ENCODE measurements at regions not wholly inside any gene's neighbourhood (a gene's known extent, or its start where the extent isn't known, plus 50 kb on each side); places are given as distances from the start of the nearest gene placed in this dataset.
"Not testable (repeated sequence)": the region's sequence is repeated elsewhere in the genome, so short reads cannot be mapped to it uniquely, and the experiment has no call there.

GRCh38 chr1:208975456-208975855 lies 608.1 kb upstream of the CAMK1G start:
- DNase-seq (ENCODE audit: insufficient read length, low spot score) = no peak
- TF ChIP-seq POLR2A (IDR thresholded peaks at IDR 0.05; ENCODE audit: low read depth, low read length) = no peak
- FAIRE-seq = no peak

- FAIRE-seq (no peak), DNase-seq (ENCODE audit: insufficient read length, low spot score) (no peak)
- TF ChIP-seq POLR2A (IDR thresholded peaks at IDR 0.05; ENCODE audit: low read depth, low read length) = no peak
These were observed 606.5 kb upstream of the CAMK1G start for GRCh38 chr1:208977012-208977411.

GRCh38 chr1:208977638-208978256 lies 605.8 kb upstream of the CAMK1G start:
- TF ChIP-seq POLR2A (IDR thresholded peaks at IDR 0.05; ENCODE audit: low read depth, low read length) = no peak
- peak; percentile 8 for DNase-seq (ENCODE audit: insufficient read length, low spot score)

GRCh38 chr1:208979776-208980175 lies 603.7 kb upstream of the CAMK1G start:
- FAIRE-seq (no peak), DNase-seq (ENCODE audit: insufficient read length, low spot score) (no peak)
- no peak for TF ChIP-seq POLR2A (IDR thresholded peaks at IDR 0.05; ENCODE audit: low read depth, low read length)

More at GRCh38 chr1:208977638-208978256, 605.8 kb upstream of the CAMK1G start:
- no peak for FAIRE-seq

- FAIRE-seq (peak; percentile 83), DNase-seq (ENCODE audit: insufficient read length, low spot score) (no peak)
These were observed 602.9 kb upstream of the CAMK1G start for GRCh38 chr1:208980605-208981004.

GRCh38 chr1:208985231-208985630 lies 598.3 kb upstream of the CAMK1G start:
- DNase-seq (ENCODE audit: insufficient read length, low spot score) = no peak
- TF ChIP-seq POLR2A (IDR thresholded peaks at IDR 0.05; ENCODE audit: low read depth, low read length) = no peak

More at GRCh38 chr1:208980605-208981004, 602.9 kb upstream of the CAMK1G start:
- TF ChIP-seq POLR2A (IDR thresholded peaks at IDR 0.05; ENCODE audit: low read depth, low read length) = no peak

GRCh38 chr1:208988811-208989222 lies 594.7 kb upstream of the CAMK1G start:
- TF ChIP-seq POLR2A (IDR thresholded peaks at IDR 0.05; ENCODE audit: low read depth, low read length) = no peak
- peak; percentile 32 for DNase-seq (ENCODE audit: insufficient read length, low spot score)
- FAIRE-seq = no peak

More at GRCh38 chr1:208985231-208985630, 598.3 kb upstream of the CAMK1G start:
- no peak for FAIRE-seq

GRCh38 chr1:208990456-208990855 lies 593.1 kb upstream of the CAMK1G start:
- FAIRE-seq (no peak), DNase-seq (ENCODE audit: insufficient read length, low spot score) (no peak)
- no peak for TF ChIP-seq POLR2A (IDR thresholded peaks at IDR 0.05; ENCODE audit: low read depth, low read length)

GRCh38 chr1:208997053-208997452 lies 586.5 kb upstream of the CAMK1G start:
- not testable (repeated sequence) for DNase-seq (ENCODE audit: insufficient read length, low spot score); FAIRE-seq

- DNase-seq (ENCODE audit: insufficient read length, low spot score) = no peak
- TF ChIP-seq POLR2A (IDR thresholded peaks at IDR 0.05; ENCODE audit: low read depth, low read length) = no peak
These were observed 585.7 kb upstream of the CAMK1G start for GRCh38 chr1:208997726-208998312.

GRCh38 chr1:209008586-209008985 lies 574.9 kb upstream of the CAMK1G start:
- no peak for TF ChIP-seq POLR2A (IDR thresholded peaks at IDR 0.05; ENCODE audit: low read depth, low read length)
- FAIRE-seq (no peak), DNase-seq (ENCODE audit: insufficient read length, low spot score) (no peak)

More at GRCh38 chr1:208997726-208998312, 585.7 kb upstream of the CAMK1G start:
- FAIRE-seq = no peak

- DNase-seq (ENCODE audit: insufficient read length, low spot score) = no peak
- FAIRE-seq = no peak
- TF ChIP-seq POLR2A (IDR thresholded peaks at IDR 0.05; ENCODE audit: low read depth, low read length) = no peak
These were observed 572.9 kb upstream of the CAMK1G start for GRCh38 chr1:209010475-209011230.

GRCh38 chr1:209012443-209013196 lies 570.9 kb upstream of the CAMK1G start:
- DNase-seq (ENCODE audit: insufficient read length, low spot score) (no peak), FAIRE-seq (no peak)
- no peak for TF ChIP-seq POLR2A (IDR thresholded peaks at IDR 0.05; ENCODE audit: low read depth, low read length)

- FAIRE-seq (no peak), DNase-seq (ENCODE audit: insufficient read length, low spot score) (no peak)
- no peak for TF ChIP-seq POLR2A (IDR thresholded peaks at IDR 0.05; ENCODE audit: low read depth, low read length)
These were observed 568.4 kb upstream of the CAMK1G start for GRCh38 chr1:209015092-209015491.
